ENCODE measurements at regions not wholly inside any gene's neighbourhood (a gene's known extent, or its start where the extent isn't known, plus 50 kb on each side); places are given as distances from the start of the nearest gene placed in this dataset.

DNA sequence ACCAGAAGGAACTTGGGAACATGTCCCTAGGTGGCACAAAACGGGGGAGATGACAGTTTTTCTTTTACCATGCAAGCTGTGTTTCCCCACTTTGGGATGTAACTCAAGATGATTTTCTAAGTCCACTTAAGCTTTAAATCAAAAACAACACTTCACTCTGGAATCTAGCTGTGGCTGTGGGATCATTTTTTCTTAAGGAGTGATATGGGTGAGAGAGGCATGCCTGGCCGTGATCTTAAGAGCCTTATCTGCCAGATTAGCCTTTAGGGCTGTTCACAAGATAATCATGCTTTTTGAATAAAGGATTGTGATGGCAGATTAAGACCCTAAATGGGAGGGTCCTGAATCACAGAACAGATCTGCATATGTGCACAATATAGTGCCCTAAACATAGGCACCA is 384.8 kb upstream of the SEMA6D start (continued):
- TF ChIP-seq CHD7 (IDR thresholded peaks at IDR 0.05; ENCODE audit: insufficient replicate concordance, low read length) (no peak), E2F6 (IDR thresholded peaks at IDR 0.05) (no peak), CHD1 (IDR thresholded peaks at IDR 0.05; ENCODE audit: low read depth, low read length) (no peak), BACH1 (IDR thresholded peaks at IDR 0.05; ENCODE audit: low read length) (no peak), GABPA (IDR thresholded peaks at IDR 0.05; ENCODE audit: borderline replicate concordance, insufficient read depth, low read length) (no peak), CHD2 (IDR thresholded peaks at IDR 0.05; ENCODE audit: low read length) (no peak), HDAC2 (IDR thresholded peaks at IDR 0.05; ENCODE audit: borderline replicate concordance in 1 of 2, low read depth in 2 of 2, low read length in 2 of 2) (no peak), RAD21 (IDR thresholded peaks at IDR 0.05 in 1 of 2, conservative IDR thresholded peaks at IDR 0.05 in 1 of 2; ENCODE audit: low read depth in 2 of 2, low read length in 2 of 2) (no peak), YY1 (IDR thresholded peaks at IDR 0.05; ENCODE audit: low read depth, low read length) (no peak), KDM5A (IDR thresholded peaks at IDR 0.05; ENCODE audit: low read length) (no peak), ASH2L (IDR thresholded peaks at IDR 0.05; ENCODE audit: low read length) (no peak), JUN (IDR thresholded peaks at IDR 0.05; ENCODE audit: low read depth, low read length) (no peak)

Measured in H1 (cell line).